GM12874 (cell line): ENCODE measurements at regions not wholly inside any gene's neighbourhood (a gene's known extent, or its start where the extent isn't known, plus 50 kb on each side); places are given as distances from the start of the nearest gene placed in this dataset.

Experiments used
- CTCF ChIP-seq: IDR thresholded peaks from 2 replicates; pipeline ENCODE4 v1.5.1; 2011; ENCODE audit warnings: low read depth, mild to moderate bottlenecking, control low read depth, low read length, moderate library complexity; ENCODE audit not compliant: insufficient read depth

DNA sequence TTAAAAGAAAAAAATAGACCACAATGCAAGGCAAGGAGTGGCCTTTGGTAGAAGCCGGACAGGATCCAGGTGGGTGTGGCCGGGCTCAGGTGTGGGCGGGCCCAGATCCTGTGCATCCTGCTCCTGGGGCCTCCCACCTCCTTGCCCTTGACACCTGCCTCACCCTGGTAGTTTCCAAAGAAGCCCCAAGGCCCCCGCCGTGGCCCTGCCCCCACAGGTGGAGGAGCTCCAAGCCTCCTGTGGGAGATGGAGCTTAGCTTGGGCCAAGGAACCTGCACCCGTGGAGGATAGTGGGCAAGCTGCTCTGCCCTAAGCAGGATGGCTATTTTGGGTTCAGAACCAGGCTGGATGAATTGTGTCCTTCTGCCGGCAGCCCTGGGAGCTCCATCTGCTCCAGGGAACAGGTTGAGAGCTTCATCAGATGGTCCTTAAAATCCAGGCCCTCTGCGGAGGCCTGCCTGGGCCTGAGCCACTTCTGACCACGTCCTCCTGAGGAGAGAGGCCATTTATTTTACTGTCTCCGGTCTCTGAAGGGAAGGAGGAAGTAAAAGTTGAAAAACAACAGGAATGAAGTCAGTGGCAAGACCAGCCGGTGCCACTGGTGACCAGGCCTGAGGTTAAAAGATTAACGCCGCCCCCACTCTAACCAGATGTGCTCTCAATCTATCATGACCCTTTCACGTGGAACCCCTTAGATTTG lies 53.9 kb upstream of the KLF13 start:
- TF ChIP-seq CTCF: no peak

DNA sequence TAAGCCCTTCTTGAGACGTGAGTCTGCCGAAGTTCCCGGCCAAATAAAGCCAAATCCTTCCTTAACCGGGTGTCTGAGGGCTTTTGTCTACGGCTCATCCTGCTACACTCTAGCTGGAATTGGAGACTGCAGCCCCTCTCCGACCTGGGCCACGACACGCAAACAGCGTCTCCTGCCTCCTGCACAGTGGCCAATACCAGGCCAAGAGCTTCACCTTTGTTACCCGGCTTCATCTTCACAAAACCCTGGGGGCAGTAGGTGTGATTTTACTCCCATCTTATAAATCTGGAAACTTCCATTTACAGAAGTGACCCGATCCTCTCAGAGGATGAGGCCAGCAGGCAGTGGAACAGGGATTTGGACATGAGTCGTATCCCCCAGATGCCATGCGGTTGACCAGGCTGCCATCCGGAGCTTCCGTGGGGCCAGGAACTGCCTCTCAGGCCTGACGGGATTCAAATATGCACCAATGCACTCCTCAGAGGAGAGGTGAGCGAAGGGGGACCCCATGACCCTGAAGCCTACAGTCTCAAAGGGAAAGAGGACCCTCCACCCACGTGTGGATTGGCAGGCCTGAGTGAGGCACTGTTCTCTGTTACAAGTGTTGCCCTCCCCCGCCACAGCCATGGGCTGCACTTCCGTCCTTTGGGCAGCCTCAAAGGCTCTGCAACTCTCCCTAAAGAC lies 53.2 kb upstream of the KLF13 start:
- TF ChIP-seq CTCF: no peak

DNA sequence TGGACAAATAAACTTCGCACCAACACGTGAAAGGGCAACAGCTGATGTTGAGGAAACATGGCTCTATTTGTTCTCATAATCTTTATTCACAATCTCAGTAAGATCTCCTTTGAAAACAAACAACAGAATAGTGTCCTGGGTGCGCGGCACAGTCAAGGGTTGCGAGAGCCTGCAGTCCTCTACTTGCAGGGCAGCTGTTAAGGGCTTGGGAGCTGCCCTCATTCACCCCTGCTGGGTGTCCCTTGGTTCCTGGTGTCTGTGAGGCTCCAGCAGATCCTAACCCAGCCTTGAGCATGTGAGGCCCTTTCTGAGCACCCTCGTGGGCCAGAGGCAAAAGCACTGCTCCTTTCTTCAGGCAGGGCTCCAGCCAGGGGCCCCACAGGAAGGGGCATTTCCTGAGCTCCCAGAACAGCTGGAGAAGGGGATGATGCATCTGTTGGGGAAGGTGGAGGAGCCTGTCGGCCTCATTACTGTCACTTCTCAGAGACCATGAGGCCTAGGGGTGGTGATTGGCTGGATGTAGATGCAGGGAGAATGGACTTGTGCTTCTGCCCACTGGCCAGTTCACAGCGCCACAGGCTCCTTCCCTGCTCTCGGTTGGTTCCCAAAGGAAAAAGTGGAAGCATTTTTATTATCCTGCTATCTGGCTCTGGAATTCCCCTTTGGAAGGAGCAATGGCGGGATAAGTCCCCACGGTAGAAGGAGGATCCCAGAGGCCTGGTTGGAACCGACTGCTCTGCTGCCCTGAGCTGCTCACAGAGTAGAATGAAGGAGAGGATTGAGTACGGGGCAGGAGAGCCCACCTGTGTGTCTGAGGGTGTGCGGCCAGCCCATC lies 51.9 kb upstream of the KLF13 start:
- no peak for TF ChIP-seq CTCF

DNA sequence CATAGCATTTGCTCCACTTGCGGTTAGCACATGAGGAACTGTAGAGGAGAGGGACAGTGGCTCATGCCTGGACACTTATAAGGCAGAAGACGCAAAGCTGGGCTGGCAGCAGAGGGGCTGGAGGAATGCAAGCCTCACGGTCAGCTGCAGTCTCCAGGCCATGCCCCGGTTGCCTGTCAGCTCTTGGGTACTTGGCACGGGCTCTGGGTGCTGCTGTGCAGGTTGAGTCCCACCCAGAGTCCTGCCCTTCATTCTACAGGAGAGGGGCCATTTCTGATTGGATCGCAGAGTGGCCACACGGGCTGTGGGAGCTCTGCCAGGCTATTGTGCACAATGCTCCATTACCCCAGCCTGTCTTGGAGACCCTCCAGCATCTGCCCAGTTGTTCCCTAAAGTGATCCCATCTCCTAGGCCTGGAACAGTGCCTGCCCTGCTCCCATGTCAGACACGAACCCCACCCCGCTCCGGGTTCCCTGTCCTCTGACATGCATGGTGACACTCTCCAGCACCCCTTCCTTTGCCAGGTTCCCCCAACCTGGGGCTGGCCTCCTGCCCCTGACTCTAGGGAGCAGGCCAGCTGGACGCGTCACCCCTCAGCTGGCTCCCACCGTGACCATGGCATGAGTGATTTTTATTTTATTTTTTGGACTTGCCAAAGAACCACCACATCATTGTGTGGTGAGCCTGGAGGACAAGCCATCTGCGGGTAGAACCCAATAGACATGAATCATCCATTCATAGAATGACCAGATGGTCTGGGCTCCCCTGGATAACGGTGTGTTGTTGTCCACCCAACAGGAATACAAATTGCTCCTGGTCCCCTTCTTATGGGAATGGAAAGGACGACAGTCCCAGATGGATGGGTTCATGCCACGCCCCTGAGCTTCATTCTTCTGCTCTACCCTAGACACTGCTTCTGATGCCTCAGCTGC lies 51.0 kb upstream of the KLF13 start:
- TF ChIP-seq CTCF: no peak

GRCh38 chr15:31276596-31277298 lies 49.9 kb upstream of the KLF13 start:
- TF ChIP-seq CTCF: no peak
